PC-3 (cell line): ENCODE measurements at regions not wholly inside any gene's neighbourhood (a gene's known extent, or its start where the extent isn't known, plus 50 kb on each side); places are given as distances from the start of the nearest gene placed in this dataset.

Source experiments
- ATAC-seq: fragments of 200-7000 bp; cut with Tn5 transposase; 2 replicates; pipeline ENCODE4 v1.9.1; 2020; ENCODE audit warnings: mild to moderate bottlenecking, moderate library complexity
- BruUV-seq: library from RNA; stranded (reverse); fragments of 400-500 nt; replicated peaks from 2 replicates; lab custom pipeline; 2021; lab: Mats Ljungman, UMichigan
- CTCF ChIA-PET: fragments of 300-600 bp; sonication (Branson Sonifier 250); formaldehyde crosslinking; loops from one replicate; lab custom pipeline; 2022; ENCODE audit warnings: antibody characterized with exemption; lab: Charles Lee
- POLR2A ChIA-PET: fragments of 300-600 bp; sonication (Branson Sonifier 250); formaldehyde crosslinking; loops from one replicate; lab custom pipeline; 2022; ENCODE audit warnings: antibody characterized with exemption; ENCODE audit not compliant: unreplicated experiment; lab: Charles Lee
- DNase-seq: peaks from one replicate; pipeline ENCODE4 v3.0.0-alpha.2; 2015
- H2AFZ ChIP-seq: fragments of 300-600 bp; sonication (generic); 2 replicates; pipeline ENCODE4 v1.6.0; 2016; ENCODE audit warnings: antibody characterized with exemption, low read length
- H3F3A ChIP-seq: fragments of 300-600 bp; sonication (generic); one replicate; pipeline ENCODE4 v1.6.0; 2017; ENCODE audit warnings: antibody characterized with exemption, low read length, control low read depth, mild to moderate bottlenecking; ENCODE audit not compliant: unreplicated experiment
- H3K27ac ChIP-seq: fragments of 300-600 bp; sonication (generic); 2 replicates; pipeline ENCODE4 v1.5.1; 2016; ENCODE audit warnings: mild to moderate bottlenecking, low read length
- H3K27me3 ChIP-seq: fragments of 300-600 bp; sonication (generic); 2 replicates; pipeline ENCODE4 v1.6.1; 2016; ENCODE audit warnings: low read length, mixed read lengths
- H3K36me3 ChIP-seq: fragments of 300-600 bp; sonication (generic); 2 replicates; pipeline ENCODE4 v1.6.1; 2016; ENCODE audit warnings: low read depth, mixed run types, low read length, mixed read lengths
- H3K4me1 ChIP-seq: fragments of 300-600 bp; sonication (generic); 2 replicates; pipeline ENCODE4 v1.5.1; 2016; ENCODE audit warnings: low read length; ENCODE audit not compliant: insufficient read depth
- H3K4me2 ChIP-seq: fragments of 300-600 bp; sonication (generic); 2 replicates; pipeline ENCODE4 v1.6.0; 2016; ENCODE audit warnings: low read length
- H3K4me3 ChIP-seq: fragments of 300-600 bp; sonication (generic); 2 replicates; pipeline ENCODE4 v1.5.1; 2016; ENCODE audit warnings: mild to moderate bottlenecking, low read length, mixed read lengths
- H3K79me2 ChIP-seq: fragments of 300-600 bp; sonication (generic); 2 replicates; pipeline ENCODE4 v1.6.1; 2017; ENCODE audit warnings: low read length, mixed read lengths
- H3K9ac ChIP-seq: fragments of 300-600 bp; sonication (generic); 2 replicates; pipeline ENCODE4 v1.6.0; 2016; ENCODE audit warnings: mild to moderate bottlenecking, low read length
- H3K9me2 ChIP-seq: fragments of 300-600 bp; sonication (generic); replicated peaks from 2 replicates; pipeline ENCODE4 v1.6.1; 2016; ENCODE audit warnings: mixed run types, low read length, mixed read lengths
- H3K9me3 ChIP-seq: fragments of 300-600 bp; sonication (generic); 2 replicates; pipeline ENCODE4 v1.6.1; 2016; ENCODE audit warnings: low read length, mixed read lengths
- H4K20me1 ChIP-seq: fragments of 300-600 bp; sonication (generic); 2 replicates; pipeline ENCODE4 v1.6.1; 2016; ENCODE audit warnings: low read length, mixed read lengths
- CTCF ChIP-seq: fragments of 300-600 bp; sonication (generic); conservative IDR thresholded peaks from 2 replicates; pipeline ENCODE4 v1.5.1; 2017; ENCODE audit warnings: antibody characterized with exemption, low read depth, mild to moderate bottlenecking, low read length
- EZH2 ChIP-seq: fragments of 300-600 bp; sonication (generic); IDR thresholded peaks from one replicate; pipeline ENCODE4 v1.6.1; 2017; ENCODE audit warnings: antibody characterized with exemption, mild to moderate bottlenecking, low read length; ENCODE audit not compliant: unreplicated experiment
- EZH2phosphoT487 ChIP-seq: fragments of 300-600 bp; sonication (generic); IDR thresholded peaks from 2 replicates; pipeline ENCODE4 v1.6.1; 2018; ENCODE audit warnings: mild to moderate bottlenecking, antibody characterized with exemption, low read length, borderline replicate concordance
- intact Hi-C: fragments of 100-400 bp; cut with micrococcal nuclease; formaldehyde crosslinking; loops from 2 replicates; pipeline ENCODE4 v1.9.0; 2023

- no peak overlapping the region for H3K27ac ChIP-seq
- no peaks in the 10 kb centered on the region for H3K4me1 ChIP-seq
- BruUV-seq: no TSS peak
- H3K4me2 ChIP-seq: no peak overlapping the region
- no peak overlapping the region for H2AFZ ChIP-seq
- POLR2A ChIA-PET: no interaction called here
- no peaks in the 10 kb centered on the region for H3K79me2 ChIP-seq
- no peaks in the 10 kb centered on the region for H3K36me3 ChIP-seq
- no peak overlapping the region for H3K9ac ChIP-seq
- CTCF ChIA-PET: no interaction called here
- ATAC-seq: no peak
- H3K9me3 ChIP-seq: no peaks in the 10 kb centered on the region
- TF ChIP-seq EZH2 (no peak), CTCF (no peak), EZH2phosphoT487 (no peak)
- H3K4me3 ChIP-seq: no peak overlapping the region
- no peaks in the 10 kb centered on the region for H3K27me3 ChIP-seq
- H3F3A ChIP-seq: no peaks in the 10 kb centered on the region
- DNase-seq: no peak
- intact Hi-C loops: no loop called here
- no peaks in the 10 kb centered on the region for H4K20me1 ChIP-seq
- H3K9me2 ChIP-seq: no peaks in the 10 kb centered on the region
These were observed 236.5 kb upstream of the SEMA3D start for GRCh38 chr7:85423209-85423895.

GRCh38 chr7:85415743-85416142 is 228.9 kb upstream of the SEMA3D start:
- Histone ChIP-seq H3K9me3 (no peaks in the 10 kb centered on the region), H3K4me3 (no peak overlapping the region), H3K27me3 (no peaks in the 10 kb centered on the region), H3K9ac (no peak overlapping the region), H3F3A (no peaks in the 10 kb centered on the region), H3K9me2 (no peaks in the 10 kb centered on the region), H3K4me2 (no peak overlapping the region), H3K36me3 (no peaks in the 10 kb centered on the region), H4K20me1 (no peaks in the 10 kb centered on the region), H3K27ac (no peak overlapping the region), H3K4me1 (no peaks in the 10 kb centered on the region), H2AFZ (no peak overlapping the region), H3K79me2 (no peaks in the 10 kb centered on the region)
- CTCF ChIA-PET: no interaction called here
- DNase-seq: no peak
- intact Hi-C loops: no loop called here
- POLR2A ChIA-PET: no interaction called here
- TF ChIP-seq EZH2 (no peak), EZH2phosphoT487 (no peak), CTCF (no peak)
- no TSS peak for BruUV-seq
- no peak for ATAC-seq

GRCh38 chr7:85413718-85414117 is 226.9 kb upstream of the SEMA3D start:
- TF ChIP-seq EZH2 (no peak), EZH2phosphoT487 (no peak), CTCF (no peak)
- Histone ChIP-seq H2AFZ (no peak overlapping the region), H3F3A (no peaks in the 10 kb centered on the region), H3K4me3 (no peak overlapping the region), H3K9ac (no peak overlapping the region), H3K79me2 (no peaks in the 10 kb centered on the region), H4K20me1 (no peaks in the 10 kb centered on the region), H3K27ac (no peak overlapping the region), H3K9me3 (no peaks in the 10 kb centered on the region), H3K36me3 (no peaks in the 10 kb centered on the region), H3K4me2 (no peak overlapping the region), H3K9me2 (no peaks in the 10 kb centered on the region), H3K4me1 (no peaks in the 10 kb centered on the region), H3K27me3 (no peaks in the 10 kb centered on the region)
- ChIA-PET CTCF (interaction anchor here (0.7 kb wide), 1 partner anchor 41 kb away, joined by 5 read pairs; no protein-coding TSS in a partner anchor), POLR2A (no interaction called here)
- BruUV-seq: no TSS peak
- no peak for ATAC-seq
- intact Hi-C loops: no loop called here
- DNase-seq: no peak
